GM18507 (cell line): ENCODE measurements at regions not wholly inside any gene's neighbourhood (a gene's known extent, or its start where the extent isn't known, plus 50 kb on each side); places are given as distances from the start of the nearest gene placed in this dataset.
"Not testable (repeated sequence)": the region's sequence is repeated elsewhere in the genome, so short reads cannot be mapped to it uniquely, and the experiment has no call there.

ENCODE experiments used
- DNase-seq: peaks from one replicate; pipeline ENCODE4 v3.0.0; 2011; ENCODE audit warnings: low read depth; ENCODE audit not compliant: insufficient read length; ENCODE audit errors: extremely low spot score
- FAIRE-seq: peaks from 2 replicates; lab custom pipeline; 2011; peaks lifted over from hg19 to GRCh38; lab: Jason Lieb, UNC

GRCh38 chr2:175792881-175793280 lies 209.2 kb downstream of the LNPK start:
- DNase-seq (no peak), FAIRE-seq (no peak)

- no peak for FAIRE-seq
- DNase-seq: no peak
Measured at GRCh38 chr2:175792199-175792598, 209.9 kb downstream of the LNPK start.

GRCh38 chr2:175786471-175787124 lies 215.5 kb downstream of the LNPK start:
- DNase-seq: no peak
- FAIRE-seq: no peak

GRCh38 chr2:175777337-175777736 lies 224.7 kb downstream of the LNPK start:
- DNase-seq, FAIRE-seq: not testable (repeated sequence)

- DNase-seq (no peak), FAIRE-seq (no peak)
Measured at GRCh38 chr2:175769200-175769599, 232.9 kb downstream of the LNPK start.

GRCh38 chr2:175766880-175767279 lies 235.2 kb downstream of the LNPK start:
- no peak for DNase-seq
- FAIRE-seq: no peak

GRCh38 chr2:175755656-175756386 lies 246.2 kb downstream of the LNPK start:
- FAIRE-seq: no peak
- DNase-seq: no peak

- DNase-seq (no peak), FAIRE-seq (no peak)
Measured at GRCh38 chr2:175755169-175755568, 246.9 kb downstream of the LNPK start.

GRCh38 chr2:175750195-175750594 lies 251.9 kb downstream of the LNPK start:
- DNase-seq: no peak
- FAIRE-seq: no peak

GRCh38 chr2:175745911-175746310 lies 256.2 kb downstream of the LNPK start:
- FAIRE-seq (no peak), DNase-seq (no peak)

- no peak for DNase-seq
Measured at GRCh38 chr2:175744000-175744399, 258.1 kb downstream of the LNPK start.

GRCh38 chr2:175743011-175743410 lies 259.1 kb downstream of the LNPK start:
- DNase-seq (no peak), FAIRE-seq (no peak)

More at GRCh38 chr2:175744000-175744399, 258.1 kb downstream of the LNPK start:
- no peak for FAIRE-seq

GRCh38 chr2:175742367-175742766 lies 259.7 kb downstream of the LNPK start:
- DNase-seq (no peak), FAIRE-seq (no peak)

- DNase-seq (no peak), FAIRE-seq (no peak)
Measured at GRCh38 chr2:175741164-175741563, 260.9 kb downstream of the LNPK start.

- FAIRE-seq (no peak), DNase-seq (no peak)
Measured at GRCh38 chr2:175737722-175738361, 264.2 kb downstream of the LNPK start.

- FAIRE-seq (no peak), DNase-seq (no peak)
Measured at GRCh38 chr2:175734686-175735085, 267.4 kb downstream of the LNPK start.

GRCh38 chr2:175732531-175732930 lies 269.5 kb downstream of the LNPK start:
- DNase-seq (no peak), FAIRE-seq (no peak)

- FAIRE-seq (no peak), DNase-seq (no peak)
Measured at GRCh38 chr2:175730050-175730449, 272.0 kb downstream of the LNPK start.

- DNase-seq (no peak), FAIRE-seq (no peak)
Measured at GRCh38 chr2:175729049-175729706, 272.9 kb downstream of the LNPK start.

- DNase-seq: no peak
Measured at GRCh38 chr2:175728032-175728431, 274.0 kb downstream of the LNPK start.

More at GRCh38 chr2:175728032-175728431, 274.0 kb downstream of the LNPK start:
- FAIRE-seq: no peak
